Activated CD4-positive, alpha-beta T cell treated with anti-CD3 and anti-CD28 coated beads, Interleukin-2, amount 50 U/mL, for 16 hours (primary cell): ENCODE measurements at regions not wholly inside any gene's neighbourhood (a gene's known extent, or its start where the extent isn't known, plus 50 kb on each side); places are given as distances from the start of the nearest gene placed in this dataset.

Experiments used
- DNase-seq: peaks from one replicate; pipeline ENCODE4 v3.0.0-alpha.2; 2020

- DNase-seq: no peak
These were observed 139.0 kb upstream of the HS3ST3A1 start for GRCh38 chr17:13740686-13741085.

GRCh38 chr17:13741744-13742143 lies 140.0 kb upstream of the HS3ST3A1 start:
- DNase-seq: no peak

GRCh38 chr17:13743906-13744305 lies 142.2 kb upstream of the HS3ST3A1 start:
- DNase-seq: no peak

GRCh38 chr17:13746404-13746803 lies 144.7 kb upstream of the HS3ST3A1 start:
- no peak for DNase-seq

GRCh38 chr17:13749166-13749890 lies 147.6 kb upstream of the HS3ST3A1 start:
- DNase-seq: no peak

GRCh38 chr17:13749891-13750235 lies 148.1 kb upstream of the HS3ST3A1 start:
- DNase-seq: no peak

GRCh38 chr17:13750816-13751793 lies 149.4 kb upstream of the HS3ST3A1 start:
- no peak for DNase-seq

- DNase-seq: no peak
These were observed 151.4 kb upstream of the HS3ST3A1 start for GRCh38 chr17:13753154-13753553.

GRCh38 chr17:13753771-13754170 lies 152.0 kb upstream of the HS3ST3A1 start:
- no peak for DNase-seq

GRCh38 chr17:13755851-13756250 lies 154.1 kb upstream of the HS3ST3A1 start:
- no peak for DNase-seq

- no peak for DNase-seq
These were observed 155.0 kb upstream of the HS3ST3A1 start for GRCh38 chr17:13756763-13757162.

GRCh38 chr17:13757871-13758270 lies 156.1 kb upstream of the HS3ST3A1 start:
- DNase-seq: no peak

- DNase-seq: no peak
These were observed 158.0 kb upstream of the HS3ST3A1 start for GRCh38 chr17:13759518-13760335.

GRCh38 chr17:13761038-13761603 lies 159.4 kb upstream of the HS3ST3A1 start:
- no peak for DNase-seq

GRCh38 chr17:13765701-13766100 lies 164.0 kb upstream of the HS3ST3A1 start:
- DNase-seq: no peak

- no peak for DNase-seq
These were observed 169.0 kb upstream of the HS3ST3A1 start for GRCh38 chr17:13770702-13771101.

- DNase-seq: no peak
These were observed 173.7 kb upstream of the HS3ST3A1 start for GRCh38 chr17:13775450-13775849.

- DNase-seq: no peak
These were observed 174.4 kb upstream of the HS3ST3A1 start for GRCh38 chr17:13776027-13776551.

GRCh38 chr17:13777003-13777402 lies 175.3 kb upstream of the HS3ST3A1 start:
- DNase-seq: no peak

GRCh38 chr17:13784434-13785095 lies 182.8 kb upstream of the HS3ST3A1 start:
- no peak for DNase-seq

- DNase-seq: no peak
These were observed 184.4 kb upstream of the HS3ST3A1 start for GRCh38 chr17:13785981-13786598.

- no peak for DNase-seq
These were observed 185.9 kb upstream of the HS3ST3A1 start for GRCh38 chr17:13787636-13788035.
